Stimulated activated CD4-positive, alpha-beta T cell treated with anti-CD3 and anti-CD28 coated beads, Interleukin-2, amount 100 ng/mL, for 48 hours (primary cell): ENCODE measurements at regions not wholly inside any gene's neighbourhood (a gene's known extent, or its start where the extent isn't known, plus 50 kb on each side); places are given as distances from the start of the nearest gene placed in this dataset.
"Not testable (repeated sequence)": the region's sequence is repeated elsewhere in the genome, so short reads cannot be mapped to it uniquely, and the experiment has no call there.

ENCODE experiments used
- DNase-seq, 2 donors: peaks; one replicate each; pipeline ENCODE4 v3.0.0-alpha.2; 2020

- DNase-seq: no peak
Observed at GRCh38 chr4:78660559-78660958, 109.0 kb downstream of the ANXA3 start.

DNA sequence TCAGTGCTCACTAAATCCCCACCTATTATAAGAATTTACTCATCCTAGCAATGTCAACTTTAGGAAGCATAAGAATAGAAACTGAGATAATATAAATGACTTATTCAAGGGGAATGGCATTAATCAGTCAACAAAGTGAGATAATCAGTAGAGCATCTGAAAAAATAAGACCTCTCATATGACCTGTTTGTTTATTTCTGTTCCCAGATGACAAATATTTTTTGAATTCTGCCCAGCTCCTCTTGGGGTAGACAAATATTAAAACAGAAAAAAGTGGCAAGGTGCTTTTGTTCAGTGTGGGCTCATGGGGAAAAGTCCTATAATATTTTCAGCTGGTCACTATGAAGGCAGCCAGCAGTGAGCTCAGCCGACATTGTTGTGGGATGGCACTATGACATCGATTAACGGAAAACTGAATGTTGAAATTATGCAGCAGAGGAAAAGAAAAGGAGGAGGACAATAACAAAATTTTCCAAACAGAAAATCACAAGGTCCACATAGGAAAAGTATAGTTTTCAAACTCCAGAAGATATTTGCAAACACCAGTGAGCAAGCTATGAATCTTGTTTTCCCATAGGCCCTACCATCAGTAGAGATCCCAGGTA, 109.6 kb downstream of the ANXA3 start:
- DNase-seq: no peak

GRCh38 chr4:78661921-78662521, 110.5 kb downstream of the ANXA3 start:
- DNase-seq: no peak

- no peak for DNase-seq
Observed at GRCh38 chr4:78662658-78663057, 111.1 kb downstream of the ANXA3 start.

- DNase-seq: not testable (repeated sequence)
Observed at GRCh38 chr4:78664296-78664695, 111.9 kb upstream of the BMP2K start.

DNA sequence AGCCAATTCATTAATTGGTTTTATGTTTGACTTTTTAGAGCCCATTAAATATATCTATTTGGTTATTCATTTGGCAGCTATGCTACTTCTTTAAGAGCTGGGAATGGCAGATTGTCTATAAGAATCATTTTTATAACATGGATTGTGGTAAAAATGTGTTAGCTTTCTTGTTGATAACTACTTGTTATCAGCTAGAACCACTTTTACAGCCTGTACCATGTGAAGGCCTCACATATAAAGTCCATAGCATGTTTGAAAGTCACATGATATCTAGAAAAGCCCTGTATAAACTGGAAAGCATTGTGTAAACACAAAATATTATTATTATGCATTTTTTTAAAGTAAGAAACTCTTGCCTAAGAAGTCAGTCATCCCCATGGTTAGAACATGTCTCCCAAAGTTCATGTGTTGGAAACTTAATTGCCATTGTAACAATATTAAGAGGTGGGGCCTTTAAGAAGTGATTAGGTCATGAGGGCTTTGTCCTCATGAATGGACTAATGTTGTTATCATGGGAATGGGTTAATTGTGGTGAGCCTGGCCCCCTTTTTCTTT, 110.9 kb upstream of the BMP2K start:
- no peak for DNase-seq

GRCh38 chr4:78666830-78667258, 109.3 kb upstream of the BMP2K start:
- DNase-seq: no peak

DNA sequence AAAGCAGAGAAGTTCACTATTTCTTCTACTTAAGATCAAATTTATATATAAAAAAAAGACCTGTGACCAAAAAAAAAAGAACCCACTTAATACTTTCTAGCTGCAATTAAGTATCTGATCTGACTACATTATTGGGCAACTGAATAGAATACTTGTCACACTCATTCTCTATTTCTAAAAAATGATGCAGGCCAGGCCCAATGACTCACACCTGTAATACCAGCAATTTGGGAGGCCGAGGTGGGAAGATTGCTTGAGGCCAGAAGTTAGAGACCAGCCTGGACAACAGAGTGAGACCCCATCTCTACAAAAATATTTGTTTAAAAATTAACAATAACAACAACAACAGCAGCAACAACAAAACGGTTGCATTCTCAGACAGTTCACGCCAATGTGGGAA, 108.8 kb upstream of the BMP2K start:
- no peak for DNase-seq

DNA sequence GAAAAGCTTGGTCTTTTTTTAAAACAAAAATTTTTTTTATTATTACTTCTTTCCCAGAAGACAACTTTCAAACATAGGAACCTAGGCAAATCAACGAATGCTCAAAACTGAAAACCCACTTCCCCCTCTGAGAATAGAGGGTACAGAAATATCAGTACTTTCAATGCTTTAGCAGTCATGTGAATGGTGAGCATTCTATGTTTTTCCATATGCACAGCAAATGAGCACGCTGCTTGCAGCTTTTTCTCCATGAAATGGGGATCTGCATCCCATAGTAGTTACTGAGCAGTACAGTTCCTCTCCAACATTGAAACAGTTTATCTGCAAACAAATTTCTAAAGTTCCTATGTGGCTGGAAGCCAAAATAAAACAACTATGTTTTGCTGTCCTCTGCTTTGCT, 108.4 kb upstream of the BMP2K start:
- DNase-seq: no peak

- DNase-seq: no peak
Observed at GRCh38 chr4:78669453-78669852, 106.7 kb upstream of the BMP2K start.

GRCh38 chr4:78671903-78672815, 104.0 kb upstream of the BMP2K start:
- no peak for DNase-seq

GRCh38 chr4:78673337-78673736, 102.8 kb upstream of the BMP2K start:
- no peak for DNase-seq

DNA sequence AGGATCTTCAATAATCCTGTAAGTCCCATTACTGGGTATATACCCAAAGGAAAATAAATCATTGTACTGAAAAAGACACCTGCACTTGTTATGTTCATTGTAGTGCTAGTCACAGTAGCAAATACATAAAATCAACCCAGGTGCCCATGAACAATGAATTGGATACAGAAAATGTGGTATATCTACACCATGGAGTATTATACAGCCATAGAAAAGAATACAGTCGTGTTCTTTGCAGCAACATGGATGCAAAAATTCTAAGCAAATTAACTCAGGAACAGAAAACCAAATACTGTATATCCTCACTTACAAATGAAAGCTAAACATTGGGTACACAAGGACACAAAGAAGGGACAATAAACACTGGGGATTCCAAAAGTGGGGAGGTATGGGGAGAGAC, 100.8 kb upstream of the BMP2K start:
- DNase-seq: no peak

DNA sequence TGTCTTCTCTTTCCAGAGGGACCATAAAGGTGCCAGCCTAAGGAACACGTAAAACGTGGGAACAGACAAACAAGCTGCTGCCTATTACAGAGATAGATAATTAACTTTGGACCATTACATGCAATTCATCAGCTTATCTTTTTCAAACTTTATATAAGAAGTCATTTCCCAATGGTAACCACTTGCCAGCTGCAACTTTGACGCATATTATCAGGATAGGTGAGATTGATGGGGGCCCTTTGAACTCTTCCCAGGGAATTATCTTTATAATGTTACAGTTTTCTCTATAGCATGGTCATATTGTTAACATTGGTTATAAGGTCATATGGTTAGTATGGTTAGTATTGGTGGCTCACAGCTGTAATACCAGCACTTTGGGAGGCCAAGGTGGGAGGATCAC, 94.1 kb upstream of the BMP2K start:
- no peak for DNase-seq

DNA sequence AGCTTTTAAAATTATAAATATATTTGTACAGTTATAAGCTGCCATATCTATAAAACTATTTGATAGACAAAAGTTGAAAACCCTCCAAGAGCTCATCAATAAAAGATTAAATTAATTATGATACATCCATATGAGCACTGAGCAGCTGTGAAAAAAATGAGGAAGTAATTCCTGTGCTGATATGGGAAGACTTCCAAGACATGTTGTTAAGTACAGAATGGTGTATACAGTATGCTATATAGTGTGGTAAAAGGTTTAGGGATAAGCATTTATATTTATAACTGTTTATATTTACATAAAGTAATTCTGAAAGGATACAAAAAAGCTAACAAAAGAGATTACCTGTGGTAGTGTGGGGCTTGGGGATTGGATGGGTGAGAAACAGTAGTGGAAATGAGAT, 92.8 kb upstream of the BMP2K start:
- no peak for DNase-seq

- DNase-seq: no peak
Observed at GRCh38 chr4:78684325-78685079, 91.6 kb upstream of the BMP2K start.

DNA sequence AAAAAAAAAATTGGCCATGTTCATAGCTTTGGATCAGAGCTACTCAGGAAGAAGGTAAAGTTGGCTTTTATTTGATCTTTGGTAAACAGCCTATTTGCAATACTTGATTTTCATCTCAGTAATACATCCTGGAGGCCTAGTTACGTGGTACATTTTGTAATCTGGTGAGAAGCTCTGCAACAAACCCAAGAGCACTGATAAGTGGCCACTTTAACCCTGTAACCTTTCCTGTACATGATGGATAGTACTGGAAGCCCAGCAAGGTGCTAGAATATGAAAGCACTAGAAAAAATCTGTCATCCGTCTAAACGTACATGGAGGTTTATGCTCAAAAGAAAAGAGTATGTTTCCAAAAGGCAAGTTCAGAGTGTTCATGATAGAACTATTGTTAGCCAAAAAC, 88.3 kb upstream of the BMP2K start:
- DNase-seq: no peak

- DNase-seq: no peak
Observed at GRCh38 chr4:78688366-78688765, 87.8 kb upstream of the BMP2K start.

DNA sequence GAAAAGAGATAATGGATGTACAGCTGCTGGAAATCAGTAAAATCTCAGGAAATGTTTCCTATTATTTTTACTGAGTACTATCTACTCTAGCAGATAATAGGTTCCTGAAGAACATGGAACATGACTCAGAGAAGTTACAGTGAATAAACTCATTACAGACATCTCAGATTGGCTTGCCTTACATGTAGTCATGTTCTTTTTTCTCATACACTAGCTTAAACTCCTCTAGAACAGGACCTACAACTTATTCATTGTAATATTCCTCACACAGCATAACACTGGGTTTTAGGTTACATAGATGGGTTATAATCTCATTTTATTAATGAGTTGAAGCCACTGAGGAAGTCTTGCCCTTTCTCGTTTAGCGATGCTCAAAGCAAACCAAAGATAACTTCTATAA, 86.9 kb upstream of the BMP2K start:
- DNase-seq: no peak

DNA sequence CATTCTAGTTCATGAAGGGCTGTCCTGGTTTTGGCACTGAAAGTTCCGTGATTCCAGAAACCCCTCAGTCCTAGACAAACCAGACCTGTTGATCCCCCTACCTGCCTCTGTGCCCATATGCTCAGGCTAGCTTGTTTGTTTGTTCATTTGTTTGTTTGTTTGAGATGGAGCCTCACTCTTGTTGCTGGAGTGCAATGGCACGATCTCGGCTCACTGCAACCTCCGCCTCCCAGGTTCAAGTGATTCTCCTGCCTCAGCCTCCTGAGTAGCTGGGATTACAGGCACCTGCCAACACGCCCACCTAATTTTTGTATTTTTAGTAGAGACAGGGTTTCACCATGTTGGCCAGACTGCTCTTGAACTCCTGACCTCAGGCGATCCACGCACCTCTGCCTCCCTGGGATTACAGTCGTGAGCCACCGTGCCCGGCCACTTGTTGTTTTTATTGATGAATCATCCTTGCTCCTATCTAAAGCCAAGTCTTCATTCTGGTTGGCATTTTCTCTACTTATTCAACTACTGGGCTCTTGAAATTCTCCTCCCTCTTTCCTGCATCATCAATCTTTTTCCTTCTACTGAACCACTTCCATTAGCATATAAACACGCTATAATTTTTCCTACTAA, 86.3 kb upstream of the BMP2K start:
- no peak for DNase-seq

- no peak for DNase-seq
Observed at GRCh38 chr4:78691334-78691754, 84.8 kb upstream of the BMP2K start.
